ENCODE measurements at regions not wholly inside any gene's neighbourhood (a gene's known extent, or its start where the extent isn't known, plus 50 kb on each side); places are given as distances from the start of the nearest gene placed in this dataset.

DNA sequence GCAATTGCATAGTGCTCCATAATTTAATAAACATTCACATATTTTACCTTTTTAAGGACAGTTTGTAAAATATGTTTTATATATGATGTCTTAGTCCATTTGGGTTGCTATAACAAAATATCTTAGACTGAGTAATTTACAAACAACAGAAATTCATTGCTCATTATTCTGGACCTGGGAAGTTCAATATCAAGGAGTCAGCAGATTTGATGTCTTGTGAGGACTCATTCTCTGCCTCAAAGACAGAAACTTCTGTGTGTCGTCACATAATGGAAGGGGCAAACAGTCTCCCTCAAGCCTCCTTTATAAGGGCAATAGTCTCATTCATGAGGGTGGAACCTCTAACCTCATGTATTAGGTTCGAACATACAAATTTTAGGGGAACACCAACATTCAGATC is 455.9 kb downstream of the TAF11L14 start:
- Histone ChIP-seq H3K4me3 (no peak overlapping the region), H3K9me3 (no peaks in the 10 kb centered on the region), H3K36me3 (no peaks in the 10 kb centered on the region), H3K4me1 (no peaks in the 10 kb centered on the region), H3K27me3 (no peaks in the 10 kb centered on the region), H3K27ac (no peak overlapping the region)
- intact Hi-C loops (cut with DNase I; ENCODE audit: low total_unique reads), result no loop called here
- TF ChIP-seq CTCF (IDR thresholded peaks at IDR 0.05) (no peak), POLR2A (IDR thresholded peaks at IDR 0.05) (no peak), POLR2AphosphoS5 (IDR thresholded peaks at IDR 0.05) (no peak)
- DNase-seq (ENCODE audit: low spot score in 2 of 2), result no peak

DNA sequence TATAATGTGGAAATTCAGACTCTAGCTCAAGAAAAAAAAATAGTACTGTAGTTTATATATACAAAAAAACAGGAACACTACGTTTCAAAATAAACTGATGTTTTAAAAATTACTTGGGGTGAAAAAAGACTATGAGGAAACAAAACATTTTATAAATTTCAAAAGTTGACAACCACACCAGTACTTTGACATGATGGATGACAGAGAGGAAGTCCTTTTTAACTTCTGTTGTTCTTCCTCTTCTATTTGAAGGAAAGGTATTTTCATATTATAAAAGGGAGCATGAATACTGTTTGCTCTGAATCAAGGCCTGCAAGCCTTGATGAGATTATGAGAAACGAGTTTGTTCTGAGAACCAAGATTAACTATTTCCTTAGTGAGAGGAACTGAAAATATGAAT is 456.9 kb downstream of the TAF11L14 start:
- Histone ChIP-seq H3K4me1 (no peaks in the 10 kb centered on the region), H3K27ac (no peak overlapping the region), H3K9me3 (no peaks in the 10 kb centered on the region), H3K36me3 (no peaks in the 10 kb centered on the region), H3K27me3 (no peaks in the 10 kb centered on the region), H3K4me3 (no peak overlapping the region)
- no peak for TF ChIP-seq CTCF (IDR thresholded peaks at IDR 0.05)
- TF ChIP-seq POLR2AphosphoS5 (IDR thresholded peaks at IDR 0.05), result no peak
- no peak for DNase-seq (ENCODE audit: low spot score in 2 of 2)
- intact Hi-C loops (cut with DNase I; ENCODE audit: low total_unique reads), result no loop called here

DNA sequence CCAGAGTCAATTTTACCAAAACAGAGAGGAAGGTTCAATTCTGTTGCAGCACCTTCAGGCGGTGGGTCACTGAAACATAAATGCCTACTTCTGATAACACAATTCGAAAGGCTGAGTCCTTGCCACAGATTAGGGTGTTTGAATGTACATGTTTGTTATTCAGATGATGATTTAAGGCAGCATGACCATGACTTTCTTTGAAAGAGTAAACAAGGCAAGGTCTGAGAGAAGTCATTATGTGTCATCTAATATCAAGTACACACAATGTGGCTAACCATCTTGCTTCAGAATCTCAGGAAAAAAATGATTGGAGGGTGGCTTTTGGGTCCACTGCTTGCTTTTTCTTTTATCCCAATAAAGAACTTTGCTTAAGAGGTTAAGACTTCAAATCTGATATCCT is 457.5 kb downstream of the TAF11L14 start:
- TF ChIP-seq CTCF (IDR thresholded peaks at IDR 0.05), result no peak
- no peak for TF ChIP-seq POLR2A (IDR thresholded peaks at IDR 0.05)
- no peak for TF ChIP-seq POLR2AphosphoS5 (IDR thresholded peaks at IDR 0.05)
- no peak for DNase-seq (ENCODE audit: low spot score in 2 of 2)
- Histone ChIP-seq H3K9me3 (no peaks in the 10 kb centered on the region), H3K36me3 (no peaks in the 10 kb centered on the region), H3K27ac (no peak overlapping the region), H3K27me3 (no peaks in the 10 kb centered on the region), H3K4me1 (no peaks in the 10 kb centered on the region), H3K4me3 (no peak overlapping the region)
- intact Hi-C loops (cut with DNase I; ENCODE audit: low total_unique reads), result no loop called here

DNA sequence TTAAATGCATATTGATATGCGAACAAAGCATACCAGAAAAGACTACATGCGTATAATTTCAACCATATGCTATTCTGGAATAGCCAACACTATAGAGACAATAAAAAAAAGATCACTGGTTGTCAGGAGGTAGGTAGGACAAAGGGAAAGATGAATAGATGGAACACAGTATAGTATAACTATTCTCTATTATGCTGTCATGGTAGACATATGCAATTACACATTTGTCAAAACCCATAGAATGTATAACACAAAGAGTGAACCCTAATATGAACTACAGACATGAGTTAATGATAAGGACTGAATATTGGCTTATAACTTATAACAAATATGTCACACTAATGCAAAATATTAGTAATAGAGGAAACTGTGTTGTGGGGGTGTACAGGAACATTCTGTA is 460.8 kb downstream of the TAF11L14 start:
- DNase-seq (ENCODE audit: low spot score in 2 of 2), result no peak
- Histone ChIP-seq H3K9me3 (no peaks in the 10 kb centered on the region), H3K27me3 (no peaks in the 10 kb centered on the region), H3K36me3 (no peaks in the 10 kb centered on the region), H3K27ac (no peak overlapping the region), H3K4me3 (no peak overlapping the region), H3K4me1 (no peaks in the 10 kb centered on the region)
- no peak for TF ChIP-seq POLR2A (IDR thresholded peaks at IDR 0.05)
- TF ChIP-seq POLR2AphosphoS5 (IDR thresholded peaks at IDR 0.05), result no peak
- no peak for TF ChIP-seq CTCF (IDR thresholded peaks at IDR 0.05)
- intact Hi-C loops (cut with DNase I; ENCODE audit: low total_unique reads), result no loop called here

DNA sequence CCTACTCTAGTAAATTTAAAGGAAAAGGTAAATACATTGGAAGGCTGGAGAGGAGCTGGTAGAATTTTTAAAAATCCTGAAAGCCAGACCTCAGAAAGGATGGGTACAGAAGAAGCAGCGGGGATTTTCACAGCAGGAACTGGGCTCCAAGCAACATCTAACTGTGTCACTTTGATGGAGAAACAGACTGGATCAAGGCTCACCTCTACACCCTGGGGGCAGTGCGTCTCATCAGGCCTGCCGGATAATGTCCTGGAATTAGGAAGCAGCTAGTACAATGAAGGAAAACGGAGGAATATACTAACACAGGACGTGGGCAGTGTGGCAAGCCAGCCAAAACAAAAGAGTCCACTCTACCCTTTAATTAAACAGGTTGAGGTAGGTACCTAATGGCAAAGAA is 463.6 kb downstream of the TAF11L14 start:
- no peak overlapping the region for H3K27ac ChIP-seq
- no peak overlapping the region for H3K4me3 ChIP-seq
- H3K4me1 ChIP-seq, result no peaks in the 10 kb centered on the region
- TF ChIP-seq POLR2AphosphoS5 (IDR thresholded peaks at IDR 0.05), result no peak
- H3K27me3 ChIP-seq, result no peaks in the 10 kb centered on the region
- no peaks in the 10 kb centered on the region for H3K36me3 ChIP-seq
- DNase-seq (ENCODE audit: low spot score in 2 of 2), result no peak
- no peaks in the 10 kb centered on the region for H3K9me3 ChIP-seq
- intact Hi-C loops (cut with DNase I; ENCODE audit: low total_unique reads), result no loop called here

GRCh38 chr5:18098691-18099090 is 464.4 kb downstream of the TAF11L14 start:
- Histone ChIP-seq H3K9me3 (no peaks in the 10 kb centered on the region), H3K27ac (no peak overlapping the region), H3K36me3 (no peaks in the 10 kb centered on the region), H3K27me3 (no peaks in the 10 kb centered on the region), H3K4me3 (no peak overlapping the region), H3K4me1 (no peaks in the 10 kb centered on the region)
- intact Hi-C loops (cut with DNase I; ENCODE audit: low total_unique reads), result no loop called here
- TF ChIP-seq POLR2AphosphoS5 (IDR thresholded peaks at IDR 0.05) (no peak), POLR2A (IDR thresholded peaks at IDR 0.05) (no peak), CTCF (IDR thresholded peaks at IDR 0.05) (no peak)
- DNase-seq (ENCODE audit: low spot score in 2 of 2), result no peak

Data from breast epithelium (tissue), 4 donors.